ENCODE measurements at regions not wholly inside any gene's neighbourhood (a gene's known extent, or its start where the extent isn't known, plus 50 kb on each side); places are given as distances from the start of the nearest gene placed in this dataset.

DNA sequence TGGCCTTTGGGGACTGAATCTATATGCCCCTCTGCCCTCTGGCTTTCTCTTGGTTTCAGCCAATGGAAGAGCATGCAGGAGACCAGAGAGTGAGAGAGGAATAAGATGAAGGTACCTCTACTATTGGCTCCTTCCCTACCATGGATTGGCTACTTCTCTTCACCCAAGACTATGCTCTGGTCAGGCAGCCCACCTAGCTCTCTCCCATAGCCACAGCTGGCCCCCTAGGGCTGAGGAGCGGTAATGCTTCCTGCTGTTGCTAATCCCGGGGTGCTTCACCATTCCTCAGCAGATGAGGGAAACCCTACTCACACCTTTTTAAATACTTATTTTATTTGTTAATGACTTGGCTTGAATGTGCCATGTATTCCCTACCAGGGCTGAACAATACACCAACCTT, 142.4 kb downstream of the MREG start:
- TF ChIP-seq, protein P1, sequence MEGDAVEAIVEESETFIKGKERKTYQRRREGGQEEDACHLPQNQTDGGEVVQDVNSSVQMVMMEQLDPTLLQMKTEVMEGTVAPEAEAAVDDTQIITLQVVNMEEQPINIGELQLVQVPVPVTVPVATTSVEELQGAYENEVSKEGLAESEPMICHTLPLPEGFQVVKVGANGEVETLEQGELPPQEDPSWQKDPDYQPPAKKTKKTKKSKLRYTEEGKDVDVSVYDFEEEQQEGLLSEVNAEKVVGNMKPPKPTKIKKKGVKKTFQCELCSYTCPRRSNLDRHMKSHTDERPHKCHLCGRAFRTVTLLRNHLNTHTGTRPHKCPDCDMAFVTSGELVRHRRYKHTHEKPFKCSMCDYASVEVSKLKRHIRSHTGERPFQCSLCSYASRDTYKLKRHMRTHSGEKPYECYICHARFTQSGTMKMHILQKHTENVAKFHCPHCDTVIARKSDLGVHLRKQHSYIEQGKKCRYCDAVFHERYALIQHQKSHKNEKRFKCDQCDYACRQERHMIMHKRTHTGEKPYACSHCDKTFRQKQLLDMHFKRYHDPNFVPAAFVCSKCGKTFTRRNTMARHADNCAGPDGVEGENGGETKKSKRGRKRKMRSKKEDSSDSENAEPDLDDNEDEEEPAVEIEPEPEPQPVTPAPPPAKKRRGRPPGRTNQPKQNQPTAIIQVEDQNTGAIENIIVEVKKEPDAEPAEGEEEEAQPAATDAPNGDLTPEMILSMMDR (IDR thresholded peaks at IDR 0.05; ENCODE audit: insufficient read depth, low read length) = no peak
- no peak for TF ChIP-seq POLR2AphosphoS5 (IDR thresholded peaks at IDR 0.05; ENCODE audit: low read depth)
- no peak for TF ChIP-seq SPI1 (IDR thresholded peaks at IDR 0.05; ENCODE audit: borderline replicate concordance, low read depth)

All from HL-60 (cell line).